Nephron (organoid): ENCODE measurements at regions not wholly inside any gene's neighbourhood (a gene's known extent, or its start where the extent isn't known, plus 50 kb on each side); places are given as distances from the start of the nearest gene placed in this dataset.

Experiments
- H3K27ac Mint-ChIP-seq, 3 experiments: 2 replicates each; pipeline ENCODE4 v1.8.0; 2020; ENCODE audit warnings: mixed read lengths in 3 of 3, mild to moderate bottlenecking in 2 of 3, moderate library complexity in 1 of 3
- H3K27me3 Mint-ChIP-seq: 2 replicates; pipeline ENCODE4 v1.8.0; 2021; ENCODE audit warnings: low read depth, mild to moderate bottlenecking, moderate library complexity, mixed read lengths
- H3K36me3 Mint-ChIP-seq: 2 replicates; pipeline ENCODE4 v1.8.0; 2020; ENCODE audit warnings: low read depth, mixed read lengths
- H3K4me1 Mint-ChIP-seq: 2 replicates; pipeline ENCODE4 v1.8.0; 2020; ENCODE audit warnings: mixed read lengths
- H3K4me3 Mint-ChIP-seq, 3 experiments: 2 replicates each; pipeline ENCODE4 v1.8.0; 2020; ENCODE audit warnings: mild to moderate bottlenecking in 3 of 3, mixed read lengths in 3 of 3, moderate library complexity in 2 of 3
- H3K9me3 Mint-ChIP-seq: 2 replicates; pipeline ENCODE4 v1.8.0; 2020; ENCODE audit warnings: mixed read lengths
- CTCF ChIP-seq, 3 experiments: fragments of 200-600 bp; sonication (generic); IDR thresholded peaks; one replicate each; pipeline ENCODE4 v1.5.0; 2021; ENCODE audit warnings: antibody characterized with exemption in 3 of 3; ENCODE audit not compliant: unreplicated experiment in 3 of 3

DNA sequence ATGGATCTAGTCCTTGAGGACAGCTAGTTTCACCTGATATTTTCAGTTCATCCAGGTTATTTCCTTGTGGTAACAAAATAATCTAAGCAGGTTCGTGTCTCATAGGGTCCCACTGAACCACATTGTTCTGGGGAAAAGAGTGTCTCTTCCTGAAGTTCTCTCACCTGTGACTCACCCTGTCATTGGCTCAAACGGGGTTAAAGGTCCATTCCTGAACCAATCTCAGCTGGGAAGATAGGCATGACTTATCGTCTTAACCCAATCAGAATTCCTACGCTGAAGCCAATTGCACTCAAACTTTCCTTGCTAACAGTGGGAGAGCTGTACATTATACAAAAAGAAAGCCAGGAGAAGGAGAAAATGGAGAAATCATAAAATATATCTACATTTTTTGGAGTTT lies 475.8 kb downstream of the TOX3 start:
- no peaks in the 10 kb centered on the region for H3K27me3 Mint-ChIP-seq
- TF ChIP-seq CTCF (IDR thresholded peaks at IDR 0.05; ENCODE audit: unreplicated experiment in 3 of 3), result no peak

GRCh38 chr16:52070341-52071057 lies 476.4 kb downstream of the TOX3 start:
- H3K27ac Mint-ChIP-seq, result no peak overlapping the region
- peaks cover 5% of the 10 kb centered on the region for H3K4me1 Mint-ChIP-seq
- no peaks in the 10 kb centered on the region for H3K9me3 Mint-ChIP-seq
- no peaks in the 10 kb centered on the region for H3K36me3 Mint-ChIP-seq
- H3K27me3 Mint-ChIP-seq, result no peaks in the 10 kb centered on the region
- no peak overlapping the region for H3K4me3 Mint-ChIP-seq
- TF ChIP-seq CTCF (IDR thresholded peaks at IDR 0.05; ENCODE audit: unreplicated experiment in 3 of 3), result no peak

More for the DNA sequence above, 475.8 kb downstream of the TOX3 start:
- H3K4me3 Mint-ChIP-seq, result no peak overlapping the region
- H3K4me1 Mint-ChIP-seq, result peaks cover 5% of the 10 kb centered on the region
- H3K27ac Mint-ChIP-seq, result no peak overlapping the region
- H3K36me3 Mint-ChIP-seq, result no peaks in the 10 kb centered on the region
- H3K9me3 Mint-ChIP-seq, result no peaks in the 10 kb centered on the region

- Mint-ChIP-seq H3K27me3 (no peaks in the 10 kb centered on the region), H3K27ac (no peak overlapping the region), H3K9me3 (peaks cover 2% of the 10 kb centered on the region), H3K4me3 (no peak overlapping the region), H3K36me3 (no peaks in the 10 kb centered on the region), H3K4me1 (peaks cover 5% of the 10 kb centered on the region)
- TF ChIP-seq CTCF (IDR thresholded peaks at IDR 0.05; ENCODE audit: unreplicated experiment in 3 of 3), result peak; percentile 30 to 57 (median 37)
Observed at GRCh38 chr16:52069866-52070265, 477.1 kb downstream of the TOX3 start.

DNA sequence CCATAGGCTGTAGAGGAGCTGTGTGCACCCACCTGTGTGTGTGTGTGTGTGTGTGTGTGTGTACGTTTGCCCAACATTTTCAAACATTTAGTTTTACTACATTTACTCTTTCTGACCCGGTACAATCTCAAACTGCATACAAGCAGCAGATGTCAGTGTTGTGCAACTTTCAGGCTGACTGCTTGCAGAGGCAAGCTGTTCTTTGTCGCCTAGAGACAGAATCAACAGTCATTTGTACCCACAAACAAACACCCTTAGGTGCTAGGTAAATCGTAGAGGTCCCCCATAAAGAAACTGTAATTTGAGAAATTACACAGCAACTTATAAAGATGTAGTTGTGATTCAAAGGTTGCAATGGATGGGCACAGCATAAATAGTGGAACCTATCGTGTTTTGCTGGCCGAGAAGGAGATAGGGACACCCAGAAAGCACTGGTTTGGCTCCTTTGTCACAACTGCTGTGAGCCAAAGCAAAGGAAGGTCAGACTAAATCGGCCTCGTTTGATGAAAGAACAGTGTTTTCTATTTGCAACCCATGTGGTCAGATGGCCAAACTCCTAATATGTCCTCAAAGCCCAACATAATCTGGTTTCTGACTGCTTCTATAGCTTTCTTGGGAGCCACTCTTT lies 478.4 kb downstream of the TOX3 start:
- H3K36me3 Mint-ChIP-seq, result no peaks in the 10 kb centered on the region
- H3K4me1 Mint-ChIP-seq, result peaks cover 5% of the 10 kb centered on the region
- H3K27ac Mint-ChIP-seq, result no peak overlapping the region
- H3K4me3 Mint-ChIP-seq, result no peak overlapping the region
- TF ChIP-seq CTCF (IDR thresholded peaks at IDR 0.05; ENCODE audit: unreplicated experiment in 3 of 3), result peak; percentile 36 to 64 (median 62)
- no peaks in the 10 kb centered on the region for H3K27me3 Mint-ChIP-seq
- peaks cover 5% of the 10 kb centered on the region for H3K9me3 Mint-ChIP-seq

GRCh38 chr16:52066962-52067361 lies 480.0 kb downstream of the TOX3 start:
- H3K9me3 Mint-ChIP-seq, result peaks cover 5% of the 10 kb centered on the region
- H3K27ac Mint-ChIP-seq, result no peak overlapping the region
- H3K27me3 Mint-ChIP-seq, result no peaks in the 10 kb centered on the region

More at GRCh38 chr16:52066962-52067361, 480.0 kb downstream of the TOX3 start:
- Mint-ChIP-seq H3K4me3 (no peak overlapping the region), H3K4me1 (no peaks in the 10 kb centered on the region), H3K36me3 (no peaks in the 10 kb centered on the region)
- TF ChIP-seq CTCF (IDR thresholded peaks at IDR 0.05; ENCODE audit: unreplicated experiment in 3 of 3), result no peak
